SIG-M5 treated with dmso at 0.1 percent for 504 hours (cell line): ENCODE measurements at regions not wholly inside any gene's neighbourhood (a gene's known extent, or its start where the extent isn't known, plus 50 kb on each side); places are given as distances from the start of the nearest gene placed in this dataset.

Experiments
- DNase-seq: peaks from one replicate; lab custom pipeline; 2025; ENCODE audit not compliant: unreplicated experiment; lab: John Stamatoyannopoulos, UW

GRCh38 chr6:25217302-25217701, 61.9 kb upstream of the CARMIL1 start:
- no peak for DNase-seq

GRCh38 chr6:25217829-25218228, 61.3 kb upstream of the CARMIL1 start:
- DNase-seq, result no peak

- DNase-seq, result no peak
These were observed 60.8 kb upstream of the CARMIL1 start for GRCh38 chr6:25218346-25218745.

- DNase-seq, result no peak
These were observed 59.8 kb upstream of the CARMIL1 start for GRCh38 chr6:25219216-25219916.

- DNase-seq, result no peak
These were observed 59.3 kb upstream of the CARMIL1 start for GRCh38 chr6:25219917-25220278.

DNA sequence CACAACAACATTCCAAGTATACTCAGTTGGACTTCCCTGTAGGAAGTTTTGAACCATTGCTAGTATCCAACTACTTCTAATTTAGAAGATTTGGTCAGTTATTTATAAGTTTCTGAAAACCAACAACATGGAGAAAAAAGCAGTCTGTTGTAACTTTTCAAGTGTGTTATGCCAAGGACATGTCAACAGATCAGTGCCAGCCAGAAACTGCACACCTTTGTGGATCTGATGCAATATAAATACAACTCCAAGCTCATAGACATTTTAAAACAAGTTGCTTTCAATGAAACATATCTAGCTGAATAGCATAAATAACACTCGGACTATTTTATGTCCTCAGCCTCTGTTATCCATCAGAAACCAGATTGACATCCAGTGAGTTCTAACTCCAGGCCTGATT, 58.3 kb upstream of the CARMIL1 start:
- DNase-seq, result no peak

GRCh38 chr6:25222006-25222678, 57.0 kb upstream of the CARMIL1 start:
- DNase-seq, result no peak

GRCh38 chr6:25223490-25223991, 55.6 kb upstream of the CARMIL1 start:
- DNase-seq, result peak; percentile 50

GRCh38 chr6:25224242-25224641, 54.9 kb upstream of the CARMIL1 start:
- DNase-seq, result no peak

DNA sequence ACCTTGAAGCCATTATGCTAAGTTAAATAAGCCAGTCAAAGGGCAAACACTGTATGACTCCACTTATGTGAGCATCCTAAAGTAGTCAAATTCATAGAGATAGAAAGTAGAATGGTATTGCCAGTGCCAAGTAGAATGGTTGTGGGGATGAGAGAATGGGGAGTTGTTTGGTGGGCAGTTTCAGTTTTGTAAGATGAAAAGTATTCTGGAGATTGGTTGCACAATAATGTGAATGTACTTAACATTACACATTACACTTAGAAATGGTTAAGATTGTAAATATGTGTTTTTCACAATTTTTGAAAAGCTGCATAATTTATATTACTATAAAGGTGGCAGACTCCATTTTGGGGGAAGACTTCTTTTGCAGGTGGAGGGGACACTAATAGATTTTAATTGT, 51.3 kb upstream of the CARMIL1 start:
- no peak for DNase-seq
